GM19043 (cell line): ENCODE measurements at regions not wholly inside any gene's neighbourhood (a gene's known extent, or its start where the extent isn't known, plus 50 kb on each side); places are given as distances from the start of the nearest gene placed in this dataset.

ENCODE experiments used
- ATAC-seq: cut with Tn5 transposase; IDR thresholded peaks from one replicate; pipeline ENCODE4 v1.9.1; 2021; ENCODE audit warnings: low read depth; ENCODE audit not compliant: unreplicated experiment

GRCh38 chr20:39822667-39823066, 860.5 kb downstream of the DHX35 start:
- ATAC-seq, result no peak

GRCh38 chr20:39813190-39813829, 851.2 kb downstream of the DHX35 start:
- ATAC-seq, result no peak

DNA sequence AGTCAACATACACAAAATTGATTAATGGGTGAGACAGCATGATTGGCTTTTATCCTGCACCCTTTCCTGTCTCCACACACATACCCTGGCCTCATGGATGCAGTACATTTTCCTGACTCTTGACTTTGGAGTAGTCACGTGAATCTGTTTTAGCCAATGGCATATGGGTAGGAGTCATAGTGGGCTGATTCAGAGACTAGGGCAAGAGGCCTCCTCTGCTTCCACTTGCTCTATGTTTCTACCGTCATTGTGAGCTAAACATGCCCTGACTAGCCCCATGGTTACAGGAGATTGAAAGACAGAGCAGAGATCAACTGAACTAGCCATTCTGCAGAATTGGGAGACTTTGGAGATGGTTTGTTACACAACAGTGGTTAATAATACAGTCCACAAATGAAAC, 850.0 kb downstream of the DHX35 start:
- no peak for ATAC-seq

DNA sequence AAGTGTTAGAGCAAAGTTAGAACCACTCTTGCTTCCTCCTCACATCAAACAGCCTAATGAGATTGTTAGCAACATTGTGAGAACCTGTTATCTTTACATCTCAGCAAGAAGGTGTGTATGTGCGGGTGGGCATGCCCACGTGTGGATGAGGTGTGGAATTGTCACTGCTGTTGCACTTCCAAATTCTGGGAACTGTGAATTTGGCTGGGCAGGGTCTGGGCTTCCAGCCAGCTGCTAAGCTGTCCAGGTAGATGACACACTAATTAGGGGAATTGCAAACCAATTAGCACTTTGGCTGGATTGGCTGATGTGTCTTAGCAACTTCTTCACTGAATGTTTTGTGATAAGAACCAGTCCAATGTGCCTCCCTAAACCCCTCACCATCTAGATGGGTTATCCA, 848.2 kb downstream of the DHX35 start:
- ATAC-seq, result no peak

DNA sequence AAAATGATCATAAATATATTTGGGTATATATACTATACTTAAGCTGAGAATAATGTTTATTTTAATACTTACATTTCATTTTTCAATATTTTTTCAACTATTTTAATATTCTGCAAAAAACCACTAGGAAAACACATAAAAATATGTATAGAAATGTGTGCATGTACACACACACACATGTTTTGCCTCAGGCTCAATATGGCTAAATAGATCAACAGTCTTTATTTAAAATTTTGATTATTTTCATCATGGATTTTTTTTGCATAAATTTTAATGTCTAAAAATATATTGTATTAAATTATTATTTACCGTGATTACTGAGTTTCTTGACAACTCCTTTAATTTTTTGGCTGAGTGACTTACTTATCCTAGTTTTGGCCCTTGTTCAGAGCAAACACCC, 846.5 kb downstream of the DHX35 start:
- no peak for ATAC-seq

- peak; percentile 53 for ATAC-seq
Observed at GRCh38 chr20:39800548-39800947, 838.4 kb downstream of the DHX35 start.

DNA sequence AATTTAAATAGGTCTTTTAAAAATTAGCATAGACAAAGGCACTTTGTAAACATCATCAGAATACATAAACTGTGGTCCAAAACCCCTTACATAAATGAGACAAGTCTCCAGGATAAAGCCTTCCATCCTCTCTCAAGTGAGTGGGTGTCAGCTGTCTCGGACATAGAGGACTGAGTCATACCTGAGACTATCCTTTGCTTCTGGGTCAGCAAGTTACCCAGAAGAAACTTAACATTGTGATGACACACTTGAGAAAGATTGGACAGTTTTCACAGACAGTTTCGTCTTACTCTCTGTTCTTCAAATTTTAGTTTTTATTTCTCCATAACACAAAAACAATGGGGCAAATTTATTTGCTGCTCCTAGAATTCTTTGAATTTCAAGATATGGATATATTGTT, 838.0 kb downstream of the DHX35 start:
- peak; percentile 90 for ATAC-seq

GRCh38 chr20:39799366-39799965, 837.3 kb downstream of the DHX35 start:
- no peak for ATAC-seq

DNA sequence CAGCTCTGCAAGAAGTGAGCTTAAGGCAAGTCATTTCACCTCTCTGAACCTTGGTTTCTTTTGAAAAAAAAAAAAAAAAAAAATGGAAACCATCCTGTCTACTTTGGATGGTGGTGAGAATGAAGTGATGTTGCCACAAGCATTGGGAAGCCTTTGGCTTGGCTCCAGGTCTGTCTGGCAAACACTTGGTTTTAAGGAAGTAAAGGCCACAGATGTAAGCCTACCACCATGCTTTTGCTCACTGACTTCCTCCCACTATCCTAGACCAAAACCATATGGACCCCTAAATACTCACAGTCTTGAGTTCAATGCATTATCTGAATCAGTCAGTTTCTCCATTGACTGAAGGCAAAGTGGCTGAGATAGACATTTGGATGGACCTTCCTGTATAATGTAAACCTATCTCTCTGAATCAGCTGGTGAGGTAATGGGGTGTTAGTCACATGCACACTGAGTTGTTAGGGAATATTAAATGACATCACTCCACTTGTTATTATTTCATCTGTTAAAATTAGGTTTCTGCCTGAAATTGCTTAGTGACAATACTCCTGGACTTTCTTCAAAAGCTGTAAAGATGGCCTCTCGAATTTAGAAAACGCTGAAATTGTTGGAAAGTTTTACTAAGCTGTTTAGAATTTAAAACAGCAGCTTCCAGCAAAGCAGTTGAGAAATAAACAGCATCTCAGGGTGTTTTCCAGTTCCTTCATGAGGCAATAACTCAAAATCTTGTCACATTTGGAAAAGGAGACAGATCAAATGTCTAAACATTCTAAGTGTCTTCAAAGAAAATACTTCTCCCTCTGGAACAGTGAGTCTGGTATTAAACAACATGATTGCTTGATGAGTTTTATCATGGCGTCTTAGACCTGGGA, 833.5 kb downstream of the DHX35 start:
- ATAC-seq, result no peak

GRCh38 chr20:39792334-39792733, 830.2 kb downstream of the DHX35 start:
- no peak for ATAC-seq

GRCh38 chr20:39789411-39789810, 827.3 kb downstream of the DHX35 start:
- no peak for ATAC-seq

GRCh38 chr20:39785252-39785917, 823.2 kb downstream of the DHX35 start:
- no peak for ATAC-seq

DNA sequence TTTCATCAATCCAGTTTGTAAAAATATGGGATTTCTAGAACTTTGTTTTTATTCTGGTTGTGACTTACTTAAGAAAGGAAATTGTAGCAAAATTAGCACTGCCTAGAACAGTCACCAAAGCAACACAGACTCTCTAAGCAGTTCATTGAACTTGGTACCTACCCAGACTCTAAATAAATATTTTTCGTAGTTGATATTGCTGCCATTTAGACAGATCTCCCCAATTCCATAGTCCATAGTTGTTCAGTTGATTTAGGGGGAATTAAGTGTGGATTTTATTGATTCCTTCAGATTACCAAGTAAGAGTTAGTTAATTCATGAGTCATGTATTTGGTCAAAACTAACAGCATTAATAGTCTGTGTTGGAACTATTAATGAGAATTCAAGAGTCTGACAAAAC, 822.5 kb downstream of the DHX35 start:
- no peak for ATAC-seq

DNA sequence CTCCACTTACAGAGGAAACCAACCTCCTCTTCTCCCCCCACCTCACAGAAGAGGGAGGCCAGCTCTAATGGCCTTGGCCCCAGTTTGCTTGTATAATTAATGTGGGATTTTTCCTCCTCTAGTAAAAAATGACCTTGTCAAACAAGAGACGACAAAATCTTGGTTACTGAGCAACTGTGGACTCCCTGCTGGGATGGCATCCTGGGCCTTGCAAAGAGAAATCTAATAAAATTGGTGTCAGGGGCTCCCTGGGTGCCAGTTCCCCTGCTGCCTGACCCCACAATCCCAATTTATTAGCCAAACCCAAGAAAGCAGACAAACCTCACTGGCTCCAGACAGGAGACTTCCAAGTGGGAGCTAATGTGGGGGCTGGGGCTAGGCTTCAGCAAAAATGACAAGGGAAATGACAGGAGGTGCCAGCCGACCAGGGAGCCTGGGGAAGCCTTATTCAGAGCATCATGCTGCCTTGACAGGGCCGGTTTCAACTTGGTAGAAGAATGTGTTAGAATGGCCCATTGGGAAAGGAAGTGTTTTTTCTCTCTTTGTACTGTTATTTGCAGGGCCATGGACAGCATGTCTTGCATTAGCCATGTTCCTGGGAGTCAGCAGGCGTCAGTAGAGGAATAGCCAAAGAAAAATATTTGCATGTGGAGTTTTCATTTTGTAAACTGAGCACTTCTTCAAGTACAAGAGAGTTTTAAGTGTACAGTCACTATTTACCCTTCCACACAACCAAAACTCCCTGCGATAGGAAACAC, 816.9 kb downstream of the DHX35 start:
- no peak for ATAC-seq

- ATAC-seq, result no peak
Observed at GRCh38 chr20:39778431-39778830, 816.3 kb downstream of the DHX35 start.

GRCh38 chr20:39777610-39778009, 815.5 kb downstream of the DHX35 start:
- no peak for ATAC-seq

GRCh38 chr20:39775110-39775509, 813.0 kb downstream of the DHX35 start:
- ATAC-seq, result no peak

GRCh38 chr20:39773380-39774000, 811.3 kb downstream of the DHX35 start:
- no peak for ATAC-seq

GRCh38 chr20:39767352-39767751, 805.2 kb downstream of the DHX35 start:
- no peak for ATAC-seq

GRCh38 chr20:39766333-39766732, 804.2 kb downstream of the DHX35 start:
- no peak for ATAC-seq
